Activated CD4-positive, CD25-positive, alpha-beta regulatory T cell treated with anti-CD3 and anti-CD28 coated beads, Interleukin-2, amount 50 U/mL, for 72 hours (primary cell): ENCODE measurements at regions not wholly inside any gene's neighbourhood (a gene's known extent, or its start where the extent isn't known, plus 50 kb on each side); places are given as distances from the start of the nearest gene placed in this dataset.
A peak's percentile ranks its signal among the peaks of the same experiment; 100 is the strongest.

Experiments used
- DNase-seq: peaks from one replicate; pipeline ENCODE4 v3.0.0; 2021

- DNase-seq = no peak
These were observed 57.8 kb upstream of the TENM4 start for GRCh38 chr11:79498667-79499066.

- DNase-seq = peak; percentile 49
These were observed 52.8 kb upstream of the TENM4 start for GRCh38 chr11:79493555-79494171.

GRCh38 chr11:79492008-79492407 lies 51.2 kb upstream of the TENM4 start:
- no peak for DNase-seq
